ENCODE measurements at regions not wholly inside any gene's neighbourhood (a gene's known extent, or its start where the extent isn't known, plus 50 kb on each side); places are given as distances from the start of the nearest gene placed in this dataset.

DNA sequence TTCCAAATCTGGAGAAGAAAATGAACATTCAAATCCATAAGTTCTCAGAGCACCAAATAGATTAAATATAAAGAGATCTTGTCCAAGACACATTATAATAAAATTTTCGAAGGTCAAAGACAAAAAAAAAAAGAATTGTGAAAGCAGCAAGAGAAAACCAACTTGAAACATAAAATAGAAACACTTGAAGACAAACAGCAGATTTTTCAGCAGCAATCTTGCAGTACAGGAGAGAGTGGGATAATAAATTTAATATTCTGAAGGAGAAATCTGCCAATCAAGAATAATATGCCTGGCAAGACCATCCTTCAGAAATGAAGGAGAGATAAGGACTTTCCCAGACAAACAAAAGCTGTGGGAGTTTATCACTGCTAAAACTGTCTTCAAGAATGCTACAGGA is 150.5 kb upstream of the COL8A1 start:
- TF ChIP-seq, protein P1, sequence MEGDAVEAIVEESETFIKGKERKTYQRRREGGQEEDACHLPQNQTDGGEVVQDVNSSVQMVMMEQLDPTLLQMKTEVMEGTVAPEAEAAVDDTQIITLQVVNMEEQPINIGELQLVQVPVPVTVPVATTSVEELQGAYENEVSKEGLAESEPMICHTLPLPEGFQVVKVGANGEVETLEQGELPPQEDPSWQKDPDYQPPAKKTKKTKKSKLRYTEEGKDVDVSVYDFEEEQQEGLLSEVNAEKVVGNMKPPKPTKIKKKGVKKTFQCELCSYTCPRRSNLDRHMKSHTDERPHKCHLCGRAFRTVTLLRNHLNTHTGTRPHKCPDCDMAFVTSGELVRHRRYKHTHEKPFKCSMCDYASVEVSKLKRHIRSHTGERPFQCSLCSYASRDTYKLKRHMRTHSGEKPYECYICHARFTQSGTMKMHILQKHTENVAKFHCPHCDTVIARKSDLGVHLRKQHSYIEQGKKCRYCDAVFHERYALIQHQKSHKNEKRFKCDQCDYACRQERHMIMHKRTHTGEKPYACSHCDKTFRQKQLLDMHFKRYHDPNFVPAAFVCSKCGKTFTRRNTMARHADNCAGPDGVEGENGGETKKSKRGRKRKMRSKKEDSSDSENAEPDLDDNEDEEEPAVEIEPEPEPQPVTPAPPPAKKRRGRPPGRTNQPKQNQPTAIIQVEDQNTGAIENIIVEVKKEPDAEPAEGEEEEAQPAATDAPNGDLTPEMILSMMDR (IDR thresholded peaks at IDR 0.05), result no peak
- no peak for TF ChIP-seq POLR2A (IDR thresholded peaks at IDR 0.05)

Measured in uterus (tissue), 2 donors.